Fibroblast of lung (primary cell): ENCODE measurements at regions not wholly inside any gene's neighbourhood (a gene's known extent, or its start where the extent isn't known, plus 50 kb on each side); places are given as distances from the start of the nearest gene placed in this dataset.
"Not testable (repeated sequence)": the region's sequence is repeated elsewhere in the genome, so short reads cannot be mapped to it uniquely, and the experiment has no call there.

Experiments used
- DNase-seq, 2 donors: peaks; one replicate each; pipeline versions ENCODE4 v3.0.0 to v3.0.0-alpha.2; 2010; ENCODE audit warnings: low read depth in 2 of 2
- H2AFZ ChIP-seq: 2 replicates; pipeline ENCODE4 v1.5.1; 2012; ENCODE audit warnings: low read length, control low read depth, inconsistent platforms
- H3K27ac ChIP-seq: 2 replicates; pipeline ENCODE4 v1.5.1; 2011; ENCODE audit warnings: low read length, control low read depth; ENCODE audit not compliant: insufficient read depth
- H3K27me3 ChIP-seq: 2 replicates; pipeline ENCODE4 v1.5.1; 2011; ENCODE audit warnings: mild to moderate bottlenecking, low read length; ENCODE audit not compliant: control insufficient read depth, insufficient read depth
- H3K36me3 ChIP-seq: 2 replicates; pipeline ENCODE4 v1.5.1; 2011; ENCODE audit warnings: low read length; ENCODE audit not compliant: control insufficient read depth, insufficient read depth
- H3K4me1 ChIP-seq: 2 replicates; pipeline ENCODE4 v1.5.1; 2011; ENCODE audit warnings: low read length; ENCODE audit not compliant: control insufficient read depth, insufficient read depth; ENCODE audit errors: extremely low read depth
- H3K4me2 ChIP-seq: 2 replicates; pipeline ENCODE4 v1.5.1; 2011; ENCODE audit warnings: low read length, control low read depth; ENCODE audit not compliant: insufficient read depth; ENCODE audit errors: extremely low read depth
- H3K4me3 ChIP-seq, 4 experiments: fragments of 200-600 bp in 1 of 4; sonication (generic) in 1 of 4; replicated peaks in 1 of 4; 2 replicates each; pipeline ENCODE4 v1.5.1; 2011 to 2016; ENCODE audit warnings: low read length in 4 of 4, low read depth in 3 of 4, mild to moderate bottlenecking in 3 of 4, control low read depth in 2 of 4, inconsistent platforms in 1 of 4, mixed read lengths in 1 of 4; ENCODE audit not compliant: insufficient read depth in 1 of 4; ENCODE audit errors: control extremely low read depth in 1 of 4
- H3K79me2 ChIP-seq: 2 replicates; pipeline ENCODE4 v1.5.1; 2012; ENCODE audit warnings: mild to moderate bottlenecking, low read length, inconsistent platforms; ENCODE audit not compliant: control insufficient read depth, insufficient read depth
- H3K9ac ChIP-seq: 2 replicates; pipeline ENCODE4 v1.5.1; 2011; ENCODE audit warnings: mild to moderate bottlenecking, low read length, control low read depth; ENCODE audit not compliant: insufficient read depth
- H3K9me3 ChIP-seq: 2 replicates; pipeline ENCODE4 v1.5.1; 2012; ENCODE audit warnings: low read depth, low read length; ENCODE audit not compliant: control insufficient read depth, insufficient read depth
- H4K20me1 ChIP-seq: 2 replicates; pipeline ENCODE4 v1.5.1; 2011; ENCODE audit warnings: low read length; ENCODE audit not compliant: control insufficient read depth, insufficient read depth; ENCODE audit errors: extremely low read depth
- CTCF ChIP-seq, 2 donors: IDR thresholded peaks in 1 of 2; conservative IDR thresholded peaks in 1 of 2; 1 replicate in 1 of 2; 2 replicates in 1 of 2; pipeline ENCODE4 v1.5.1; 2011 to 2012; ENCODE audit warnings: low read length in 2 of 2, control low read depth in 1 of 2, inconsistent platforms in 1 of 2, low read depth in 1 of 2, mild to moderate bottlenecking in 1 of 2
- EZH2 ChIP-seq: IDR thresholded peaks from 2 replicates; pipeline ENCODE4 v1.5.1; 2012; ENCODE audit warnings: low read length, control low read depth, mild to moderate bottlenecking; ENCODE audit errors: missing control alignments

GRCh38 chr11:89566972-89567371 lies 75.8 kb upstream of the NOX4 start:
- no peaks in the 10 kb centered on the region for H3K36me3 ChIP-seq
- no peaks in the 10 kb centered on the region for H3K27me3 ChIP-seq
- H3K9me3 ChIP-seq: no peaks in the 10 kb centered on the region
- no peak overlapping the region for H3K27ac ChIP-seq
- no peak overlapping the region for H2AFZ ChIP-seq
- H3K79me2 ChIP-seq: no peaks in the 10 kb centered on the region
- no peaks in the 10 kb centered on the region for H3K4me1 ChIP-seq
- no peak overlapping the region for H3K4me3 ChIP-seq
- no peak for TF ChIP-seq EZH2
- TF ChIP-seq CTCF (conservative IDR thresholded peaks at IDR 0.05 in 1 of 2, IDR thresholded peaks at IDR 0.05 in 1 of 2; ENCODE audit: low read depth in 1 of 2, low read length in 2 of 2): no peak
- no peak overlapping the region for H3K9ac ChIP-seq
- DNase-seq: no peak
- H3K4me2 ChIP-seq: no peak overlapping the region
- no peaks in the 10 kb centered on the region for H4K20me1 ChIP-seq

DNA sequence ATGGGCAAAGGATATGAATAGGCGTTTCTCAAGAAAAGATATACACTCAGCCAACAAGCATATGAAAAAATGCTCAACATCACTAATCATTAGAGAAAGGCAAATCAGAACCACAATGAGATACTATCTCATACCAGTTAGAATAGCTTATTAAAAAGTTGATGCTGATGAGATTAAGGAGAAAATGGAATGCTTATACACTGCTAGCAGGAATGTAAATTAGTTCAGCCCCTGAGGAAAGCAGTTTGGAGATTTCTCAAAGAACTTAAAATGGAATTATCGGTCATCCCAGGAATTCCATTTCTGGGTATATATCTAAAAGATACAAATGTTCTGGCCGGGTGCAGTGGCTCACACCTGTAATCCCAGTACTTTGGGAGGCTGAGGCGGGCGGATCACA lies 78.2 kb upstream of the NOX4 start:
- not testable (repeated sequence) for H2AFZ ChIP-seq, H3K9ac ChIP-seq, H3K4me3 ChIP-seq, H3K4me2 ChIP-seq, H3K4me1 ChIP-seq, H3K27me3 ChIP-seq, H3K79me2 ChIP-seq, H3K27ac ChIP-seq, DNase-seq, H4K20me1 ChIP-seq, H3K36me3 ChIP-seq, H3K9me3 ChIP-seq

GRCh38 chr11:89571706-89572105 lies 80.5 kb upstream of the NOX4 start:
- H3K27ac ChIP-seq, H3K4me2 ChIP-seq, H3K79me2 ChIP-seq, H2AFZ ChIP-seq, H4K20me1 ChIP-seq, H3K27me3 ChIP-seq, H3K9me3 ChIP-seq, H3K36me3 ChIP-seq, DNase-seq, H3K9ac ChIP-seq, H3K4me1 ChIP-seq, H3K4me3 ChIP-seq: not testable (repeated sequence)

- not testable (repeated sequence) for DNase-seq, H3K27me3 ChIP-seq, H3K79me2 ChIP-seq, H3K27ac ChIP-seq, H3K4me3 ChIP-seq, H3K9me3 ChIP-seq, H3K4me1 ChIP-seq, H3K4me2 ChIP-seq, H2AFZ ChIP-seq, H3K9ac ChIP-seq, H4K20me1 ChIP-seq, H3K36me3 ChIP-seq
Observed at GRCh38 chr11:89575846-89576245, 84.7 kb upstream of the NOX4 start.

DNA sequence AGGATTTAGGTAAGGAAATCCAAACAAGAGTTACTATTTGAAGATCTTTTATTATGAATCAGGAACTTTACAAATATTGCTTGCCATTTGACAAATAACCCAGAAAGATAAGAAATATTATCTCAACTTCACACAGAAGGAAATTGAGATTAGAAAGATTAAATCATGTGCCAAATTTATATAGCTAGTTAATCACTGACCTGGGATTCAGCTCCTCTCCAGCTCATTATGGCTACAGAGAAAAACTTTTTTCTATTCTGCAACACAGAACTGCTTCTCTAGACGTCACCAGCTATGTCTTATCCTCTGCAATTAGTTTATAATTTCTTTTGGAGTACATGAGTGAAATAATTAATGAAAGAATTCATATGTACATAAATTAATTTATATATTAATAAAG lies 86.3 kb upstream of the NOX4 start:
- H3K9ac ChIP-seq, H3K79me2 ChIP-seq, DNase-seq, H3K9me3 ChIP-seq, H4K20me1 ChIP-seq, H3K27ac ChIP-seq, H2AFZ ChIP-seq, H3K4me2 ChIP-seq, H3K36me3 ChIP-seq, H3K4me3 ChIP-seq, H3K27me3 ChIP-seq, H3K4me1 ChIP-seq: not testable (repeated sequence)
